ENCODE measurements at regions not wholly inside any gene's neighbourhood (a gene's known extent, or its start where the extent isn't known, plus 50 kb on each side); places are given as distances from the start of the nearest gene placed in this dataset.

DNA sequence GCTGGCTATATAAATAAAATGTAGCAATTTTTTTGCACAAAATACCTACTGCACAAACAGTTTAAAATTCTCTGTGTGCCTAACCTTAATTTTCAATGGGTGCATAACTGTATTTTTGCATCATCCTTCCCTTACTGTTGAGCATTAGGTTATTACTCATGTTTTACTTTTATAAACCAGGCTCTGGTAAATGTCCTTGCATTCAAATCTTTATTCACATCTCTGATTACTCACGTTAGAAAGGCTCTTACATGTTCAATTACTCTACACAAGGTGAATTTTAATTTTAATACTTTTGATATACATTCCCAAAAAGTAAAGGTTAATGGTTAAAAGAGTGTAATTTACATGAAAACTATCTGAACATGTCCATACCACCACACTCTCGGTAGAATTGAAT lies 246.1 kb downstream of the PRELID2 start:
- TF ChIP-seq, protein P1, sequence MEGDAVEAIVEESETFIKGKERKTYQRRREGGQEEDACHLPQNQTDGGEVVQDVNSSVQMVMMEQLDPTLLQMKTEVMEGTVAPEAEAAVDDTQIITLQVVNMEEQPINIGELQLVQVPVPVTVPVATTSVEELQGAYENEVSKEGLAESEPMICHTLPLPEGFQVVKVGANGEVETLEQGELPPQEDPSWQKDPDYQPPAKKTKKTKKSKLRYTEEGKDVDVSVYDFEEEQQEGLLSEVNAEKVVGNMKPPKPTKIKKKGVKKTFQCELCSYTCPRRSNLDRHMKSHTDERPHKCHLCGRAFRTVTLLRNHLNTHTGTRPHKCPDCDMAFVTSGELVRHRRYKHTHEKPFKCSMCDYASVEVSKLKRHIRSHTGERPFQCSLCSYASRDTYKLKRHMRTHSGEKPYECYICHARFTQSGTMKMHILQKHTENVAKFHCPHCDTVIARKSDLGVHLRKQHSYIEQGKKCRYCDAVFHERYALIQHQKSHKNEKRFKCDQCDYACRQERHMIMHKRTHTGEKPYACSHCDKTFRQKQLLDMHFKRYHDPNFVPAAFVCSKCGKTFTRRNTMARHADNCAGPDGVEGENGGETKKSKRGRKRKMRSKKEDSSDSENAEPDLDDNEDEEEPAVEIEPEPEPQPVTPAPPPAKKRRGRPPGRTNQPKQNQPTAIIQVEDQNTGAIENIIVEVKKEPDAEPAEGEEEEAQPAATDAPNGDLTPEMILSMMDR (conservative IDR thresholded peaks at IDR 0.05), result no peak
- no peak for TF ChIP-seq EZH2 (IDR thresholded peaks at IDR 0.05; ENCODE audit: low read depth)
